GM23338 (cell line): ENCODE measurements at regions not wholly inside any gene's neighbourhood (a gene's known extent, or its start where the extent isn't known, plus 50 kb on each side); places are given as distances from the start of the nearest gene placed in this dataset.

Experiments
- ATAC-seq: fragments of 200-7000 bp; cut with Tn5 transposase; 3 replicates; pipeline ENCODE4 v1.9.1; 2020
- DNase-seq: peaks from one replicate; pipeline ENCODE4 v3.0.0-alpha.2; 2015; ENCODE audit warnings: low spot score
- H2AFZ ChIP-seq: fragments of 200-600 bp; sonication (generic); 2 replicates; pipeline ENCODE4 v1.8.0; 2016; ENCODE audit warnings: antibody characterized with exemption, mild to moderate bottlenecking, moderate library complexity
- H3F3A ChIP-seq: fragments of 200-600 bp; sonication (generic); replicated peaks from 2 replicates; pipeline ENCODE4 v1.8.0; 2017; ENCODE audit warnings: antibody characterized with exemption, mixed run types, low read depth
- H3K27ac ChIP-seq: fragments of 200-600 bp; sonication (generic); 2 replicates; pipeline ENCODE4 v1.6.1; 2016; ENCODE audit warnings: low read depth
- H3K27me3 ChIP-seq: fragments of 200-600 bp; sonication (generic); 2 replicates; pipeline ENCODE4 v1.8.0; 2016; ENCODE audit warnings: mild to moderate bottlenecking, mixed run types, moderate library complexity; ENCODE audit not compliant: insufficient read depth
- H3K36me3 ChIP-seq: fragments of 200-600 bp; sonication (generic); 2 replicates; pipeline ENCODE4 v1.8.0; 2016; ENCODE audit warnings: mild to moderate bottlenecking; ENCODE audit not compliant: insufficient read depth
- H3K4me1 ChIP-seq: fragments of 200-600 bp; sonication (generic); 2 replicates; pipeline ENCODE4 v1.8.0; 2016; ENCODE audit warnings: mild to moderate bottlenecking, moderate library complexity; ENCODE audit not compliant: insufficient read depth
- H3K4me2 ChIP-seq: fragments of 200-600 bp; sonication (generic); 2 replicates; pipeline ENCODE4 v1.7.1; 2017; ENCODE audit warnings: mixed run types
- H3K4me3 ChIP-seq: fragments of 200-600 bp; sonication (generic); 2 replicates; pipeline ENCODE4 v1.6.1; 2016; ENCODE audit warnings: mixed run types
- H3K79me2 ChIP-seq: fragments of 200-600 bp; sonication (generic); replicated peaks from 2 replicates; pipeline ENCODE4 v1.8.0; 2017; ENCODE audit warnings: mild to moderate bottlenecking; ENCODE audit not compliant: insufficient read depth
- H3K9me2 ChIP-seq: fragments of 200-600 bp; sonication (generic); 2 replicates; pipeline ENCODE4 v1.8.0; 2017; ENCODE audit not compliant: insufficient read depth
- H4K20me1 ChIP-seq: fragments of 200-600 bp; sonication (generic); replicated peaks from 2 replicates; pipeline ENCODE4 v1.8.0; 2017; ENCODE audit warnings: mild to moderate bottlenecking; ENCODE audit not compliant: insufficient read depth
- H3K27ac Mint-ChIP-seq: 2 replicates; pipeline ENCODE4 v1.8.0; 2020; ENCODE audit warnings: inconsistent platforms, mild to moderate bottlenecking, moderate library complexity, mixed read lengths
- H3K27me3 Mint-ChIP-seq: 3 replicates; pipeline ENCODE4 v1.8.0; 2022; ENCODE audit warnings: low read depth, mild to moderate bottlenecking, moderate library complexity, mixed read lengths, inconsistent platforms; ENCODE audit not compliant: insufficient read depth, poor library complexity
- H3K36me3 Mint-ChIP-seq: 3 replicates; pipeline ENCODE4 v1.8.0; 2021; ENCODE audit warnings: low read depth, mild to moderate bottlenecking, inconsistent platforms, moderate library complexity, mixed read lengths
- H3K4me1 Mint-ChIP-seq: 3 replicates; pipeline ENCODE4 v1.8.0; 2020; ENCODE audit warnings: mild to moderate bottlenecking, inconsistent platforms, mixed read lengths
- H3K4me3 Mint-ChIP-seq: 3 replicates; pipeline ENCODE4 v1.8.0; 2021; ENCODE audit warnings: moderate library complexity, mild to moderate bottlenecking, inconsistent platforms, mixed read lengths
- H3K9me3 Mint-ChIP-seq: 3 replicates; pipeline ENCODE4 v1.8.0; 2020; ENCODE audit warnings: moderate library complexity, mild to moderate bottlenecking, inconsistent platforms, mixed read lengths
- CREB1 ChIP-seq: fragments of 250-450 bp; sonication (Bioruptor Pico); IDR thresholded peaks from 2 replicates; pipeline ENCODE4 v1.5.0; 2020; ENCODE audit warnings: low read depth, mild to moderate bottlenecking, moderate library complexity
- ETS1 ChIP-seq: IDR thresholded peaks from 2 replicates; pipeline ENCODE4 v1.6.1; 2016; ENCODE audit warnings: antibody characterized with exemption
- EZH2 ChIP-seq: fragments of 200-600 bp; sonication (generic); IDR thresholded peaks from one replicate; pipeline ENCODE4 v1.8.0; 2017; ENCODE audit warnings: antibody characterized with exemption, mild to moderate bottlenecking, low read depth; ENCODE audit not compliant: unreplicated experiment
- JUNB ChIP-seq: IDR thresholded peaks from one replicate; pipeline ENCODE4 v1.6.1; 2016; ENCODE audit warnings: antibody characterized with exemption; ENCODE audit not compliant: unreplicated experiment
- POLR2AphosphoS5 ChIP-seq: IDR thresholded peaks from 2 replicates; pipeline ENCODE4 v1.6.1; 2016; ENCODE audit warnings: antibody characterized with exemption, low read depth
- STAT1 ChIP-seq: IDR thresholded peaks from one replicate; pipeline ENCODE4 v1.6.1; 2016; ENCODE audit warnings: antibody characterized with exemption; ENCODE audit not compliant: unreplicated experiment
- ZNF114 ChIP-seq: fragments of 250-450 bp; sonication (Bioruptor Pico); IDR thresholded peaks from 2 replicates; pipeline ENCODE4 v1.5.0; 2020; ENCODE audit warnings: mild to moderate bottlenecking, moderate library complexity
- ZNF331 ChIP-seq: fragments of 250-450 bp; sonication (Bioruptor Pico); IDR thresholded peaks from 2 replicates; pipeline ENCODE4 v1.5.0; 2020; ENCODE audit warnings: low read depth, mild to moderate bottlenecking, moderate library complexity
- ZNF462 ChIP-seq: fragments of 250-450 bp; sonication (Bioruptor Pico); IDR thresholded peaks from 2 replicates; pipeline ENCODE4 v1.5.0; 2020; ENCODE audit warnings: mild to moderate bottlenecking, moderate library complexity

GRCh38 chr12:78386871-78387270 lies 477.7 kb upstream of the SYT1 start:
- Histone ChIP-seq H3K27me3 (no peaks in the 10 kb centered on the region), H3K9me2 (no peaks in the 10 kb centered on the region), H4K20me1 (no peaks in the 10 kb centered on the region), H3K79me2 (no peaks in the 10 kb centered on the region), H3K4me2 (no peak overlapping the region), H3K36me3 (no peaks in the 10 kb centered on the region), H2AFZ (no peak overlapping the region), H3K27ac (no peak overlapping the region), H3K4me3 (no peak overlapping the region), H3K4me1 (no peaks in the 10 kb centered on the region), H3F3A (no peaks in the 10 kb centered on the region)
- Mint-ChIP-seq H3K4me3 (no peak overlapping the region), H3K4me1 (no peaks in the 10 kb centered on the region; the same call in 1 of the 3 replicates), H3K9me3 (no peaks in the 10 kb centered on the region), H3K27me3 (no peaks in the 10 kb centered on the region), H3K27ac (no peak overlapping the region), H3K36me3 (no peaks in the 10 kb centered on the region)
- no peak for DNase-seq
- ATAC-seq, result no peak
- no peak for TF ChIP-seq CREB1 (CRISPR knock-in tag)
- no peak for TF ChIP-seq POLR2AphosphoS5
- no peak for TF ChIP-seq ZNF331 (CRISPR knock-in tag)
- no peak for TF ChIP-seq ETS1
- no peak for TF ChIP-seq STAT1
- TF ChIP-seq ZNF462 (CRISPR knock-in tag), result no peak
- TF ChIP-seq JUNB, result no peak
- TF ChIP-seq EZH2, result no peak
- TF ChIP-seq ZNF114 (CRISPR knock-in tag), result no peak
